ENCODE measurements at regions not wholly inside any gene's neighbourhood (a gene's known extent, or its start where the extent isn't known, plus 50 kb on each side); places are given as distances from the start of the nearest gene placed in this dataset.

GRCh38 chr17:73694491-73694890 lies 50.2 kb upstream of the SDK2 start:
- Mint-ChIP-seq H3K36me3 (ENCODE audit: low read depth) (no peaks in the 10 kb centered on the region), H3K4me3 (no peak overlapping the region), H3K9me3 (peaks cover 12% of the 10 kb centered on the region), H3K4me1 (peaks cover 2% of the 10 kb centered on the region), H3K27ac (no peak overlapping the region), H3K27me3 (peaks cover 3% of the 10 kb centered on the region)
- no peak for DNase-seq
- intact Hi-C loops (cut with micrococcal nuclease): no loop called here

- Mint-ChIP-seq H3K27ac (no peak overlapping the region), H3K9me3 (peaks cover 12% of the 10 kb centered on the region), H3K4me3 (no peak overlapping the region), H3K27me3 (peaks cover 3% of the 10 kb centered on the region), H3K36me3 (ENCODE audit: low read depth) (no peaks in the 10 kb centered on the region), H3K4me1 (peaks cover 2% of the 10 kb centered on the region)
- intact Hi-C loops (cut with micrococcal nuclease): no loop called here
- DNase-seq: no peak
Measured at GRCh38 chr17:73695035-73695738, 50.9 kb upstream of the SDK2 start.

GRCh38 chr17:73696251-73696650 lies 52.0 kb upstream of the SDK2 start:
- no peak overlapping the region for H3K4me3 Mint-ChIP-seq
- no peak overlapping the region for H3K27ac Mint-ChIP-seq
- H3K36me3 Mint-ChIP-seq (ENCODE audit: low read depth): no peaks in the 10 kb centered on the region
- intact Hi-C loops (cut with micrococcal nuclease): no loop called here
- H3K4me1 Mint-ChIP-seq: peaks cover 2% of the 10 kb centered on the region
- peaks cover 12% of the 10 kb centered on the region for H3K9me3 Mint-ChIP-seq
- no peak for DNase-seq
- H3K27me3 Mint-ChIP-seq: peaks cover 3% of the 10 kb centered on the region

- H3K4me1 Mint-ChIP-seq: peaks cover 2% of the 10 kb centered on the region
- DNase-seq: no peak
- intact Hi-C loops (cut with micrococcal nuclease): no loop called here
- peaks cover 5% of the 10 kb centered on the region for H3K27me3 Mint-ChIP-seq
- no peaks in the 10 kb centered on the region for H3K36me3 Mint-ChIP-seq (ENCODE audit: low read depth)
- no peak overlapping the region for H3K27ac Mint-ChIP-seq
- no peak overlapping the region for H3K4me3 Mint-ChIP-seq
- peaks cover 12% of the 10 kb centered on the region for H3K9me3 Mint-ChIP-seq
Measured at GRCh38 chr17:73697872-73698271, 53.6 kb upstream of the SDK2 start.

GRCh38 chr17:73698966-73699365 lies 54.7 kb upstream of the SDK2 start:
- Mint-ChIP-seq H3K4me3 (no peak overlapping the region), H3K4me1 (peaks cover 2% of the 10 kb centered on the region), H3K9me3 (peaks cover 12% of the 10 kb centered on the region), H3K27ac (no peak overlapping the region), H3K36me3 (ENCODE audit: low read depth) (no peaks in the 10 kb centered on the region), H3K27me3 (peaks cover 5% of the 10 kb centered on the region)
- intact Hi-C loops (cut with micrococcal nuclease): no loop called here
- no peak for DNase-seq

GRCh38 chr17:73701701-73702100 lies 57.5 kb upstream of the SDK2 start:
- DNase-seq: no peak
- intact Hi-C loops (cut with micrococcal nuclease): no loop called here
- no peaks in the 10 kb centered on the region for H3K4me1 Mint-ChIP-seq
- no peaks in the 10 kb centered on the region for H3K9me3 Mint-ChIP-seq
- H3K36me3 Mint-ChIP-seq (ENCODE audit: low read depth): no peaks in the 10 kb centered on the region
- H3K27ac Mint-ChIP-seq: no peak overlapping the region
- peaks cover 10% of the 10 kb centered on the region for H3K27me3 Mint-ChIP-seq
- no peak overlapping the region for H3K4me3 Mint-ChIP-seq

GRCh38 chr17:73703192-73703591 lies 58.9 kb upstream of the SDK2 start:
- H3K27me3 Mint-ChIP-seq: peaks cover 9% of the 10 kb centered on the region
- no peak for DNase-seq
- no peak overlapping the region for H3K4me3 Mint-ChIP-seq
- H3K9me3 Mint-ChIP-seq: no peaks in the 10 kb centered on the region
- intact Hi-C loops (cut with micrococcal nuclease): no loop called here
- H3K4me1 Mint-ChIP-seq: no peaks in the 10 kb centered on the region
- no peaks in the 10 kb centered on the region for H3K36me3 Mint-ChIP-seq (ENCODE audit: low read depth)
- no peak overlapping the region for H3K27ac Mint-ChIP-seq

- no peak overlapping the region for H3K4me3 Mint-ChIP-seq
- H3K36me3 Mint-ChIP-seq (ENCODE audit: low read depth): no peaks in the 10 kb centered on the region
- H3K27me3 Mint-ChIP-seq: peaks cover 11% of the 10 kb centered on the region
- intact Hi-C loops (cut with micrococcal nuclease): no loop called here
- DNase-seq: no peak
- H3K4me1 Mint-ChIP-seq: no peaks in the 10 kb centered on the region
- no peaks in the 10 kb centered on the region for H3K9me3 Mint-ChIP-seq
- no peak overlapping the region for H3K27ac Mint-ChIP-seq
Measured at GRCh38 chr17:73703917-73704316, 59.7 kb upstream of the SDK2 start.

- intact Hi-C loops (cut with micrococcal nuclease): no loop called here
- DNase-seq: no peak
- Mint-ChIP-seq H3K4me3 (no peak overlapping the region), H3K36me3 (ENCODE audit: low read depth) (no peaks in the 10 kb centered on the region), H3K4me1 (peaks cover 5% of the 10 kb centered on the region), H3K27me3 (peaks cover 14% of the 10 kb centered on the region), H3K9me3 (no peaks in the 10 kb centered on the region), H3K27ac (no peak overlapping the region)
Measured at GRCh38 chr17:73705594-73705993, 61.3 kb upstream of the SDK2 start.

- Mint-ChIP-seq H3K27ac (no peak overlapping the region), H3K9me3 (no peaks in the 10 kb centered on the region)
Measured at GRCh38 chr17:73706428-73706827, 62.2 kb upstream of the SDK2 start.

GRCh38 chr17:73706858-73707257 lies 62.6 kb upstream of the SDK2 start:
- no peak for DNase-seq
- Mint-ChIP-seq H3K4me1 (peaks cover 5% of the 10 kb centered on the region), H3K9me3 (no peaks in the 10 kb centered on the region), H3K36me3 (ENCODE audit: low read depth) (no peaks in the 10 kb centered on the region), H3K4me3 (no peak overlapping the region), H3K27ac (no peak overlapping the region), H3K27me3 (peaks cover 14% of the 10 kb centered on the region)
- intact Hi-C loops (cut with micrococcal nuclease): no loop called here

More at GRCh38 chr17:73706428-73706827, 62.2 kb upstream of the SDK2 start:
- peaks cover 14% of the 10 kb centered on the region for H3K27me3 Mint-ChIP-seq
- no peak overlapping the region for H3K4me3 Mint-ChIP-seq
- intact Hi-C loops (cut with micrococcal nuclease): no loop called here
- H3K4me1 Mint-ChIP-seq: peaks cover 5% of the 10 kb centered on the region
- no peak for DNase-seq
- H3K36me3 Mint-ChIP-seq (ENCODE audit: low read depth): no peaks in the 10 kb centered on the region

- no peak overlapping the region for H3K4me3 Mint-ChIP-seq
- intact Hi-C loops (cut with micrococcal nuclease): no loop called here
- no peak overlapping the region for H3K27ac Mint-ChIP-seq
- peaks cover 5% of the 10 kb centered on the region for H3K4me1 Mint-ChIP-seq
- H3K36me3 Mint-ChIP-seq (ENCODE audit: low read depth): no peaks in the 10 kb centered on the region
- H3K27me3 Mint-ChIP-seq: peaks cover 11% of the 10 kb centered on the region
- H3K9me3 Mint-ChIP-seq: no peaks in the 10 kb centered on the region
- DNase-seq: no peak
Measured at GRCh38 chr17:73707358-73707757, 63.1 kb upstream of the SDK2 start.

GRCh38 chr17:73710095-73710592 lies 65.9 kb upstream of the SDK2 start:
- H3K27me3 Mint-ChIP-seq: peaks cover 10% of the 10 kb centered on the region
- DNase-seq: peak; percentile 91
- intact Hi-C loops (cut with micrococcal nuclease): loop anchor here (1.0 kb wide), 1 partner anchor 281 kb away; no protein-coding TSS in a partner anchor
- H3K9me3 Mint-ChIP-seq: no peaks in the 10 kb centered on the region
- H3K27ac Mint-ChIP-seq: no peak overlapping the region
- no peaks in the 10 kb centered on the region for H3K36me3 Mint-ChIP-seq (ENCODE audit: low read depth)
- H3K4me1 Mint-ChIP-seq: peaks cover 5% of the 10 kb centered on the region
- H3K4me3 Mint-ChIP-seq: no peak overlapping the region

GRCh38 chr17:73711184-73711583 lies 66.9 kb upstream of the SDK2 start:
- Mint-ChIP-seq H3K9me3 (no peaks in the 10 kb centered on the region), H3K4me3 (no peak overlapping the region), H3K27ac (no peak overlapping the region), H3K36me3 (ENCODE audit: low read depth) (no peaks in the 10 kb centered on the region), H3K27me3 (peaks cover 8% of the 10 kb centered on the region), H3K4me1 (peaks cover 5% of the 10 kb centered on the region)
- no peak for DNase-seq
- intact Hi-C loops (cut with micrococcal nuclease): no loop called here

GRCh38 chr17:73711916-73712315 lies 67.7 kb upstream of the SDK2 start:
- Mint-ChIP-seq H3K9me3 (no peaks in the 10 kb centered on the region), H3K36me3 (ENCODE audit: low read depth) (no peaks in the 10 kb centered on the region), H3K27me3 (peaks cover 8% of the 10 kb centered on the region), H3K4me3 (no peak overlapping the region), H3K27ac (no peak overlapping the region), H3K4me1 (peaks cover 5% of the 10 kb centered on the region)
- no peak for DNase-seq
- intact Hi-C loops (cut with micrococcal nuclease): no loop called here

Measured in activated CD4-positive, alpha-beta T cell treated with anti-CD3 and anti-CD28 coated beads, Interleukin-2, amount 10 ng/mL, durations not matched to agents 24 days and 14 days (primary cell).